ENCODE measurements at regions not wholly inside any gene's neighbourhood (a gene's known extent, or its start where the extent isn't known, plus 50 kb on each side); places are given as distances from the start of the nearest gene placed in this dataset.
"Not testable (repeated sequence)": the region's sequence is repeated elsewhere in the genome, so short reads cannot be mapped to it uniquely, and the experiment has no call there.

- DNase-seq (ENCODE audit: low read depth) = no peak
These were observed 109.9 kb upstream of the ITGB1 start for GRCh38 chr10:33067917-33068316.

DNA sequence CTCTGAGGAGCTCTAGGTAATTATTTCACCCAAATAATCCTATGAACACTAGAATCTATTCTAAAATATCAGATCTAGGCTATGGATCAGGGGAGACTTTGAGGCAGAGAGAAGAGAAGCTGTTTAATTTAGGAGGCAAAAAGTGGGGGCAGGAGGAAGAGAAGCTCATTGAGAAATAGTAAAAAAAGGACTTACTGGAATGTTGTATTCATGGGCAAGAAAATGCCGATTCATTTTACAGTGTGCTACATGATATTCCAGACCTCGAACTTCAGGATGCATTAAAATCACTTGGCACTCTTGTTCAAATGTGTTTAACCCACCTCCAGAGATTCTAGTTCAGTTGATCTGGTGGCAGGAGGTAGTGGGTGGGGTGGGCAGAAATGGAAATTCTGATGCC lies 109.5 kb upstream of the ITGB1 start:
- no peak for DNase-seq (ENCODE audit: low read depth)

DNA sequence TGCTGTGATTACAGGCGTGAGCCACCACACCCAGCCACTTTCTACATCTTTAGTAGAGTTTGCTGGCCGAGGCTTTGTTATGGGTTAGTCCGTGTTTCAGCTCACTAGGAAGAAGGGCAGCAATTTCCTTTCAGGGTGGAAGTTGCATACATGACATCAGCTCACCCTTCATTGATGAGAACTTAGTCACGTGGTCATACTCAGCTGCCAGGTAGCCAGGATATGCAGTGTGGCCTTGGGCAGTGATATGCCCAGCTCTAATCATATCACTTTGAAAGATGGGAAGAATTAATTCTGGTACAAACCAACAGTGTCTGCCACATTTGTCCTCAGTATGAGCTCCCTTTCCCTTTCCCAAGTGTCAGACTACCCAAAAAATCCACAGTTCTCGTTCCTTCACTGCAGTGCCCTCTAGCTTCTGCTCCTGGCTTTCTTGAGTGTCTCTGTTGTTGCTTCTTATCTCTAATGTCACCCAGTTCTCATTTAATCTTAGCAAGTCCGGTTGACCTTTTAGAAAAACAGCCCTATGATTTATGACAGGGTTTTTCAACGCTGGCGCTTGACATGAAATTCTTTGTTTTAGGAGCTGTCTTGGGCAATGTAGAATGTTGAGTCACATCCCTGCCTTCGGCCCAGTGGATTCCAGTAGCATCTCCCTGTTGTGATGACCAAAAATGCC lies 108.7 kb upstream of the ITGB1 start:
- DNase-seq (ENCODE audit: low read depth) = peak; percentile 77

- DNase-seq (ENCODE audit: low read depth) = no peak
These were observed 107.1 kb upstream of the ITGB1 start for GRCh38 chr10:33065111-33065510.

DNA sequence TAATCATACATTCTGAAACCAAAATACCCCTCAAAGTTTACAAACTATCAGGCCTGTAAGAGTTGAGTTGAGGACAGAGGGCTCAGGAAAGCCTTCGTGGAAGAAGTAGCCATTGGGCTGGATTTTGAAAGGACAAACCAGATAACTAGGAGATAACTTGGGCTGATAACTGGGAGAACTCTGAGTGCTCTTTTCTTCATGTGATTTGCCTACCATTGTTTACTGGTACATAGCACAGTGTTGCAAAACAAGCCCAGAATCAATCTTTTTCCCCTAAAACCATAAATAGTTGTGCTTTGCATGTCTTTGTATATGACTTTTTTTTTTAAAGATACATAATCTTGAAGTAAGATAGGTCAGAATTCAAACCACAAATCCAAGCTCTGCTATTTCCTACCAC lies 106.7 kb upstream of the ITGB1 start:
- no peak for DNase-seq (ENCODE audit: low read depth)

DNA sequence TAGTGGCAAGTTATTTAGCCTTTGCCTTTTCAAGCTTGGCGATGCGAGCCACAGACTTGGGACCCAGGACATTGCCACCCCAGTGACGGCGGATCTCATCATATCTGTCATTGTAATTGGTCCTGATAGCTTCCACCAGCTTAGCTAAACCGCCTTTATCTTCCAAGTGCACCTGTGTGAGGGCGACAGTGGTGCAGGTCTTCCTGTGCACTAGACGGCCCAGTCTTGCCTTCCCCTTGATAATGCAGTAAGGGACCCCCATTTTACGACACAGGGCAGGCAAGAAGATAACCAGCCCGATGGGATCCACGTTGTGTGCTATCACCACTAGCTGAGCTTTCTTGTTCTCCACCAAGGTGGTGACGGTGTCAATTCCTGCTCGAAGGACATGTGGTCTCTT lies 99.6 kb upstream of the ITGB1 start:
- no peak for DNase-seq (ENCODE audit: low read depth)

DNA sequence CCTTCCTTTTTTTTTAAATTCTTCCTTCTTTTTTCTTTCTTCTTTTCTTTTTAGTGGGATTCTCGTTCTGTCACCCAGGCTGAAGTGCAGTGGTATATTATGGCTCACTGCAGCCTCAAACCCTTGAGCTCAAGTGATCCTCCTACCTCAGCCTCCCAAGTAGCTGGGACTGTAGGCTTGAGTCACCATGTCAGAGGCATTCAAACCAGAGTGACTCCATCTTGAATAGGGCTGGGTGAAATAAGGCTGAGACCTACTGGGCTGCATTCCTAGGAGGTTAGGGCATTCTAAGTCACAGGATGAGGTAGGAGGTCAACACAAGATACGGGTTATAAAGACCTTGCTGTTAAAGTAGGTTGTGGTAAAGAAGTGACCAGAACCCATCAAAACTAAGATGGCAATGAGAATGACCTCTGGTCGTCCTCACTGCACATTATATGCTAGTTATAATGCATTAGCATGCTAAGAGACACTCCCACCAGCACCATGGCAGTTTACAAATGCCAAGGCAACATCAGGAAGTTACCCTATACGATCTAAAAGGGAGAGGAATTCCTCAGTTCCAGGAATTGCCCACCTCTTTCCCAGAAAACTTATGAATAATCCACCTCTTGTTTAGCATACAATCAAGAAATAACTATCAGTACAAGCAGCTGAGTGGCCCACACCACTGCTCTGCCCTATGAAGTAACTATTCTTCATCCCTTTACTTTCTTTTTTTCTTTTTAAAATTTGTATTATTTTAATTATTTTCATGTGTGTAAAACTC lies 99.0 kb upstream of the ITGB1 start:
- no peak for DNase-seq (ENCODE audit: low read depth)

GRCh38 chr10:33055625-33056024 lies 97.6 kb upstream of the ITGB1 start:
- no peak for DNase-seq (ENCODE audit: low read depth)

- no peak for DNase-seq (ENCODE audit: low read depth)
These were observed 95.1 kb upstream of the ITGB1 start for GRCh38 chr10:33052915-33053810.

DNA sequence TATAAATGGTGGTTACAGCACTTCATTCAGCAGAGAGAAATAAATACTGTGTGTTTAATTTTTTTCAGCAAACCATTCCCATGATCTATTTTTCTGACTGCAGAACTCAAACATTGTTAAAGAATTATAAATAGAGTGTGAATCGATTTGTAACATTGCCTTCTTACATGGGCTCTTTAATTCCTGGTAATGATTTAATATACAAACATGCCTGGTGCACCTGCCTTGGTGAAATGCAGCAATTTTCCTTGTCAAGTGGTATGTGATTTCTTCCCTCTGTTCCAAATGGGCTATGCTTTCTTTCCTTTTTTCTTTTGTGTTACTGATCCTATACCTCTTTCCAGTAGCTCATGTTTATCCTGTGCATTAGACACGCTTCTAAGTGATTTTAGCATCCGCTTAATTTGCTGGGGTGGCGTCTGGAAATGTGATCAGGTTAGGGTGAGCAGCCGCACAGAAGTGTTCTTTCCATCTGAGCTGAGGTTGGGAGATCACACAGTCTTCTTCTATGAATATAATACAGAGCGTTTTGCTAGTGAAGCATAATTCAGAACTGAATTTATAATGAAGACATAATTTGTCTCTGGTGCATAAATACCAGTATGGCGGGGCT lies 94.3 kb upstream of the ITGB1 start:
- DNase-seq (ENCODE audit: low read depth) = no peak

DNA sequence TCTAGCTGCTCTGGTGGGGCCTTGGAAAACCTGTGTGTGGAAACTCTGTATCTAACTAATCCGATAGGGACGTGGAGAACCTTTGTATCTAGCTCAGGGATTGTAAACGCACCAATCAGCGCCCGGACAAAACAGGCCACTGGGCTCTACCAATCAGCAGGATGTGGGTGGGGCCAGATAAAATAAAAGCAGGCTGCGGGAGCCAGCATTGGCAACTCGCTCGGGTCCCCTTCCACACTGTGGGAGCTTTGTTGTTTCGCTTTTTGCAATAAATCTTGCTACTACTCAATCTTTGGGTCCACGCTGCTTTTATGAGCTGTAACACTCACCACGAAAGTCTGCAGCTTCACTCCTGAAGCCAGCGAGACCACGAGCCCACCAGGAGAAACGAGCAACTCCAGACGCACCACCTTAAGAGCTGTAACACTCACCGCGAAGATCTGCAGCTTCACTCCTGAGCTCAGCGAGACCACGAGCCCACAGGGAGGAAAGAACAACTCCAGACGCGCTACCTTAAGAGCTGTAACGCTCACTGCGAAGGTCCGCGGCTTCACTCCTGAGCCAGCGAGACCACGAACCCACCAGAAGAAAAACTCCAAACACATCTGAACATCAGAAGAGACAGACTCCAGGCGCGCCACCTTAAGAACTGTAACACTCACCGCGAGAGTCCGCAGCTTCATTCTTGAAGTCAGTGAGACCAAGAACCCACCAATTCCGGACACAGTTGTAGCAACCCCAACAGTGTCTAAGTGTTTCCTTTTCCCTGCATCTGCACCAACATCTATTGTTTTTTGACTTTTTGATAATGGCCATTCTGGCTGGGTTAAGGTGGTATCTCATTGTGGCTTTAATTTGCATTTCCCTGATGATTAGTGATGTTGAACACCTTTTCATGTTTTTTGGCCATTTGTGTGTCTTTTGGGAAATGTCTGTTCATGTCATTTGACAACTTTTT lies 92.2 kb upstream of the ITGB1 start:
- DNase-seq (ENCODE audit: low read depth) = not testable (repeated sequence)

- no peak for DNase-seq (ENCODE audit: low read depth)
These were observed 90.2 kb upstream of the ITGB1 start for GRCh38 chr10:33048223-33048622.

- no peak for DNase-seq (ENCODE audit: low read depth)
These were observed 89.6 kb upstream of the ITGB1 start for GRCh38 chr10:33047655-33048054.

- DNase-seq (ENCODE audit: low read depth) = no peak
These were observed 88.8 kb upstream of the ITGB1 start for GRCh38 chr10:33046792-33047191.

- no peak for DNase-seq (ENCODE audit: low read depth)
These were observed 87.4 kb upstream of the ITGB1 start for GRCh38 chr10:33045421-33045820.

GRCh38 chr10:33042565-33042964 lies 84.5 kb upstream of the ITGB1 start:
- no peak for DNase-seq (ENCODE audit: low read depth)

- DNase-seq (ENCODE audit: low read depth) = no peak
These were observed 83.9 kb upstream of the ITGB1 start for GRCh38 chr10:33041783-33042437.

DNA sequence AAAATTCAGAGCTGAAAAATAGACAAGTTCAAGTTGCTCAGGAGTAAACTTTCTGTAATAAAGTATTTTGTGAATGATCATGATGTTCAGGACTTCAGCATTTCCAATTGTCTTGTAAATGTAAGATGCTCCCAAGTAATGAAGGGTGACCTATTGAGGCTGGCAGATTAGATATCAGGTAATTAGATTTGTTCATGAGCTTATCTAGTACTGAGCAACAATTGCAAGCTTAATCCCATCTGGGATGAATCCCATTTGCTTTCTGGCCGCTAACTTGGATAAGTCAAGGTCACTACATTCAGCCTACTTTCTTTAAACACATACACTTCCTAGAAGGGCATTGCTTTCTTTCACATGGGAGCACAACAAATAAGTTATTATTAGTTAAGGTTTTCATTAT lies 82.4 kb upstream of the ITGB1 start:
- DNase-seq (ENCODE audit: low read depth) = no peak

DNA sequence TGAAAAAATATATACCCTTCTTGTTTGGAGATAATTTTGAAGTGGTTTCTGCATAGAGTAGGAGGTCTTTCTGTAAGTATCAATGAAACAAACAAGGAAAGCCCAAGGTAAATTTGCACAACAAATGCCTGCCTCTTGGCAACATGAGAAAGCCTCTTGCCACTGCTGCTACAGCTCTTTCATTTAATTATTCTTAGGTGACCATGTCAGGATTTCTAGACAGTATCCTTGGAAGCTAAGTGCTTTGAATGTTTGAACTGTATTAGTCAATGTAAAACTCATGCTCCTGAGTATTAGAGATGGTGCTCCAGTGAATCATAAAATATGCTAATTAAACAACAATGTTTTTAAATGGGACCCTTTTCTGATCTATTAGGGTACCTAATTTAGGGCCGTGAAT lies 81.2 kb upstream of the ITGB1 start:
- no peak for DNase-seq (ENCODE audit: low read depth)

DNA sequence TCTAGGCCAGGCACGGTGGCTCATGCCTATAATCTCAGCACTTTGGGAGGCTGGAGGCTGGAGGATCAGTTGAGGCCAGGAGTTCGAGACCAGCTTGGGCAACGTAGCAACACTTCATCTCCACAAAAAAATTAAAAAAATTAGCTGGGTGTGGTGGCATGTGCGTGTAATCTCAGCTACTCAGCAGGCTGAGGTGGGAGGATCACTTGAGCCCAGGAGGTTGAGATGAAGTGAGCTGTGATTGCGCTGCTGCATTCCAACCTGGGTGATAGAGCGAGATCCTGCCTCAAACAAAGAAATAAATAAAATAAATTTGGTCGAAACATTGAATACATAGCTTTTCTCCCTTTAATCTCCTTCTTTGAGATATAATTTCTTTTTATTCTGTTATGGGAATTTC lies 80.6 kb upstream of the ITGB1 start:
- no peak for DNase-seq (ENCODE audit: low read depth)
